Pulmonary artery endothelial cell (primary cell): ENCODE measurements at regions not wholly inside any gene's neighbourhood (a gene's known extent, or its start where the extent isn't known, plus 50 kb on each side); places are given as distances from the start of the nearest gene placed in this dataset.

Source experiments
- DNase-seq: peaks from one replicate; pipeline ENCODE4 v3.0.0-alpha.2; 2011; ENCODE audit warnings: low read depth, low spot score

DNA sequence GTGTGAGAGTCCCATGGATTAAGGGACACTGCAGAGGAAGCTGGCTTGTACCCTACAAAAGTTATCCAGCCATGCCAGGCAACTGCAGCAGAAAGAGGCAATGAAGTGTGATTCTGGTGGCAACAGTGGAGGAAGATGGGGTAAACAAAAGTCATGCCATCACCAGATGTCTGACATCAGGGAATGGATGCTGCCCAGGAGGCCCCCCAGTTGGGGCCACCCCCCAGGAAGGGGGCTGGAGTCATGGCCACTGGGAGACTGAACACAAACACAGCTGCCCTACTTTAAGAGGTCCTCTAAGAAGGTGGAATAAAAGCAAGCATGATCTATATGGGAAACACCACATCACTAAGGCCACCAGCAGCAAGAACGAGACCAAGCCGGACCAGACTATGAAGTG is 235.3 kb downstream of the KLF12 start:
- DNase-seq: no peak

DNA sequence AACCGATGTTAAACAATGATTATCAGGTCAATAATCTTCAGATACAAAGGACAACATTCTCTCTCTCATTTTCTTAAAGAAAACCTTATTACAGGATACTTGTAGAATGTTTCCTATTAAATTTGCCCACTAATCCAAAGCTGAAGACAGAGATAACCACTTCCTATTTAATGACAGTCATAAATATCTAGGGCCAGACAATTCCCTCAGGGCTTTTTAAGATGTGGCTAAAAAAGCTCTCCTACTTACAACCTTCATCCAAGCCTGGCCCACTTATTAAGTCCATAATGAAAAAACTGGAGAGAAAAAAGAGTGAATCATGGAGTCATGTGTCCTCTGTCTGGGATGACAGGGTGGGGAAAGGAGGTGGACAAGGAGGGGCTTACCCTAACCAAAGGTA is 235.9 kb downstream of the KLF12 start:
- DNase-seq: no peak

DNA sequence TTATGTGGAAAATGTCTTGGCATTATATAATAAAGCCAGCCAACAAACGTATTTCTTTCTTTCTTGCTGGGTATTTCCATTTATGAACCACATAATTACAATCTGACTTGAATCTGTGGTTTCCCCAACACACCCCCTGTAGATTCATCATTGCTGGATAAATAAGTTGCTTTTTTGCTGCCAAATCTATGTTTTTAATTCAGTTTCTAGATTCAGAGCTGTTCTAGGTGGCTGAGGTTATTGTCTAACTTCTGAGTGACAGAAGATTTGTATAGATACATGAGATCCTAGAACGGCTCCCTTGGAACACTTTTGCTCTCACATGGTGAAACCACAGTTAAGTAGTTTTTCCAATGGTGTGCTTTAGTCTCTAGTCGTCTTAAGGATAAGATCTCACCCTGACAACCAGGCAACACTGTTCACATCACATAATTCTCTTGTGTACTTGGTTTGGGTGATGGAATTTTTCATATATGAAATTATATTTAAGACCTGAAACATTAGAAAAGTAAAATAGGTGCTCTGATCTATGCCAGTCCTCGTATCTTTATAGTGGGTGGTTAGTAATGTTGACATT is 239.1 kb downstream of the KLF12 start:
- no peak for DNase-seq

DNA sequence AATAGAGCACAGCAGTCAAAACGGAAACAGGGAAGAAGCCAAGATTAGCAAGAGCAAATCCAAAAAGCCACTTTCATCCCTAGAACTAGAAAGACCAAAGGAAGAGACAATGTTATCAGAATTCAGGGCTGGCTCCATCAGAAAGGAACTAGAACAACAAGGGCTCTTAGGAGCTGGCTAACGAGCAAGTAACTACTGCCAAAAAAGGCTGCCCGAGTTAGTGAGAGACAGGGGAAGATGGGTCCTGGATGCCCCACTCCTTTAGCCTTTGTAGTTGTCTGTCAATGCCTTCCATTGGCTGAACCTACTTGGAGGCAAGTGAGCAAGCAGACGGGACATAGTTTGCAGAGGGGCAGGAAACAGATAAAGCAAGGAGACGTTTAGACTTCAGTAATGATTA is 240.4 kb downstream of the KLF12 start:
- DNase-seq: no peak

DNA sequence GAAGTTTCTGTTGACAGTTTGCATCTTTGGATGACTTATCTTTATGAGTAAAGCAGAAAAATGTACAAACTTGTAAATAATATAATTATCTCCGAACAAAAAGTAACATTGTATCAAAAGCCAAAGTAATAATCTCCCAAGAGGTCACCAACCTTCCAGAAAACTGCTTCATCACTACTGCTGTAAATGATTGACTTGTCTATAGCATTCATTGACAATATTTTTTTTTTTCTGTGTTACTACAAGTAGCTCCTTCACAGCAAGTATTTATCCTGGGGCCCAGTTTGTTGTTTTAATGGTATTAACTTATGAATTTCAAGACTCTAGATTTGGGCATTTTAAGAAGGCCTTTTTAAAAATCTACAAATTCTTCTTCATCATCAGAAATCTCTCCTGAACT is 242.4 kb downstream of the KLF12 start:
- no peak for DNase-seq

DNA sequence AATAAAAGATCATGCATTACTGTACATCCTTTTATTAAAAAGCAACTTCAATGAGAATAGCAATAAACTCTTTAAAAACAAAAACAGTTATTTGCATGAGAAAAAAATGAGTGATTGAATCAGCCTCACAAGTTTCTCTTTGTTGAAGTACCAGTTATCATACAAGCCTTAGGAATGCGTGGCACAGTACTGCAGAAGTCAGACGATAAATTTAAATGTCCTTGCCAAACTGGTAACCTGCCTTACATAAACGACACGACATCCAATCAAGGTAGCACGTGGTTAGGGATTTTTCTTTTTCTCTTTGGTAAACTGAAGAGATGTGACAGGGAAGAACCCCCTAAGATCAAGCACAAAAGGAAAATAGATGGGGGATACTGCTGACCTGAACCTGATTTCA is 251.0 kb downstream of the KLF12 start:
- DNase-seq: no peak

DNA sequence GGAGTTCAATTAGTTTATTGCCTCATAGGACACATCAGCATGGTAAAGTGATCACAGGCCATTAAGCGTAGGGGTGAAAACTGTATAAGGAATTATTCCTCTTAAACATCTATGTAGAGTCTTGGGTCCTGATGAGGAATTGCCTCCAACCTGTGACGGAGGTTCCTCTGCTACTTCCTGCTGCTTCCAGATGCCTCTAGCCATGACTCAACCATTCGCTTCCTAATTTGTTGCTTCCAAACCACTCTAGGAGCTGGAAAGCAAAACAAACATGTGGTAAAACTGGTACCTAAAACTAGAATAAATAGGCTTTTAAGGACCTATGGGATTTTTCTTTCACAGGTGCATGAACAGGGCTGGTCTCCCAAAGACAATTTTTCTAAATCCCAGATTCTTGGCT is 253.8 kb downstream of the KLF12 start:
- no peak for DNase-seq

DNA sequence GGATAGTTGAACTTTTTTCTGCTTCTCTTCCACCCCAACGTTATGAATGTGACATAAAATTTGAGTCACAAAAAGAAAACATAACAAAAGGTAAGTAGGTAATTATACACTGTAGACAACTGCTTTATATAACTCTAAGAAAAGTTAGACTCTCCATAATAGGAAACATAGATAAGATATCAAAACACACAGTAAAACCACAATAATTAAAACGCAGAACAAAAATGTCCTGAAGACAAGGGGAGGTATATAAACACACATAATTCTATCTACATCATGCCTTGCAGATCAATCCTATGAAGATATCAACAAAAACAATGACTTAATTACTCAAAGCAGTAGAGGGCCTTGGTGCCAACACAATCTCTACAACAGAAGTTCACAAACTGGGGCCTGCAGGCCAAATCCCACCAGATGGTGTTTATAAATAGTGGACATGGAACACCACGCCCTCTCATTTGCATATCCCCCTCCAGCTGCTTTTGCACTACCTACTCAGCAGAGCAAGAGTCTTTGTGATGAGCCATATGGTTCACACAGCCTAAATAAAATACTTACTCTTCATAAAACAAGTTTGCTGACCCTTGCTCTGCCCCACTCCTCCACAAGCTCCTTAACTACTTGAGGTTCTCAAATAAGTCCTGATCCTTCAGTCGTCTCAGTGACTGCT is 254.7 kb downstream of the KLF12 start:
- DNase-seq: no peak

DNA sequence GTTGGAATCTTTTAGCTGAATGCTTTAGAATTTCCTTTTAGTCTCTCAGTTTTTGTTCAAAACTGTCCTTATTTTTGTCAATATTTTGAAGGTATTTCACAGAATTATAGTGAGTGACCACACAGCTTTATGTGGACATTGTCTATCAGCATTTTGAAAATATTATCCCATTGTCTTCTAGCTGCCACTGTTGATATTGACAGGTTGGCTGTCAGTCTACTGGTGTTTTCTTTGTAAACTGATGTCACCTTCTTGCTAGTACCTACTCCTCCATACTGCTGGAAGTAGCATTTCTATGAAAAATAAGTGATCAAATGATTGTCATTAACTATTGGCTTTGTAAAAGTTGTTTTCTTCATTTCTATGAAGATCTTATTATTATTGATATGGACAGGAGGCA is 256.8 kb downstream of the KLF12 start:
- no peak for DNase-seq

DNA sequence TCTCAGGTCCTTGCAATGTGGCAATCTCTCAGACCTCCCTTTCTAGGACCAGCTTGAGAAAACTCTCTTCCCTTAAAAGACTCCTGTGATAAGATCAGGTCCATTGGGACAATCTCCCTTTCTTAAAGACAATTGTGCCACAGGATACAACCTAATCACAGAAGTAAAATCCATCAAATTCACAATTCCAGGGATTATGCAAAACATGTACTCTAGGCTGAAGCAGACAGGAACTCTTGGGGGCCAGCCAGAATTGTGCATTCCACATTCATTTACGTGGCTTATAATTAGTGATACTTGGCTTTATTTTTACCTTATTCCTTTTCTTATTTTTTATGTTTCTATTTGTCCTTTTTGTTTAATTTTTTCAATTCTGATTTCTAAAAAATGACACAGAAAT is 257.9 kb downstream of the KLF12 start:
- no peak for DNase-seq

DNA sequence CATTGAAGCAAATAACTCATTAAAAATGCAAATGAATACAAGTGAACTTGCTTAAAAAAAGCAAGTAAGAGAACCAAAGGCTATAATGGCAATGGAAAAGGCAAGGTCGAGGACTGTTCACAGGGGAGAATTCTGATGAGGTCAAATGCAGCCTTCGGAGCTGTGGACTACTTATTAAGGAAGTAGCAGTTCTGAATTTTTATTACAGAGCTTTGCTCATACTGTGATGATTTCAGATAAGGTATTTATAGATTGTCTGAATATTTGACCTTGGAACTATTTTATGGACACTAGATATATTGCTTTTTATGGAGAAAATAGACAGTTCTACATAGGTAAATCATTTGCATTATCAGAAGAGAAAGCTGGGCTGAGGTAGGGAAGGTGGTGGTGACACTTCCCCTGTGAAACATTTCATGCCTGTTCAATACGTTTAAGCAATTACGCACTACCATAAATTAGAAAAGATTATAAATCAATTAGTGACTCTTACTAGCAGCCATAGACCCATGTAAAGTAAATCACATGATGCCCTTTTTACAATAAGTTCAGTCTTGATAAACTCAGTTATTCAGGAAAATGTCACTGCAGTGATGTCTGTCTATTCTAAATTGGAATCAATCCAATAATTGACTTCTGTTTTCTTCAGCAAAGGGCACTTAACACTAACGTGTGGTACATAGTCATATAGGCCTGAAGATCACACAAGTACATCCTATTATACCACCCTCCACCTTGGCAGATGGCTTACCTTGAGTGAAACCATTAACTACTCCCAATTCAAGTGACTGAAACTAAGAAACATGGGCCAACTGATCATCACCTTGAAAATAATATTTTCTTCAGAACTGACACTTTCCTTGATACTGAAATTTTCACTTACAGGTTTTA is 260.0 kb downstream of the KLF12 start:
- no peak for DNase-seq

DNA sequence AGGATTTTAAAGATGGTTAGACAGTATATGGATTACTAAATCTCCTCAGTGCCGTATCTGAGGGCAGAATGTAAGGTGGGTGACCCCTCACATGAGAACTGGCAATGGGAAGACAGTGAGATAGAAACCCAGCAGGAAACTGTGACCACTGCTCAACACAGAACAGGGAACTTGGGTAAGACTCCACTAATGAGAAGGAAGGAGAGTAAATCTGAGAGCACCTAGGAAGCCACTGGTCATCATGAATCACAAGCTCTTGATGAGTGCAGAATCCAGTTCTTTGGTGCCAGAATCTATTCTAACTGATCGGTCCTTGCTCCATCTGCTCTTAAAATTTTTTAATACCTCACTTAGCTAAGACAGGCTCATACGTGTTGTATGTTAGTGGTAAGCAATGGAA is 261.8 kb downstream of the KLF12 start:
- DNase-seq: no peak

DNA sequence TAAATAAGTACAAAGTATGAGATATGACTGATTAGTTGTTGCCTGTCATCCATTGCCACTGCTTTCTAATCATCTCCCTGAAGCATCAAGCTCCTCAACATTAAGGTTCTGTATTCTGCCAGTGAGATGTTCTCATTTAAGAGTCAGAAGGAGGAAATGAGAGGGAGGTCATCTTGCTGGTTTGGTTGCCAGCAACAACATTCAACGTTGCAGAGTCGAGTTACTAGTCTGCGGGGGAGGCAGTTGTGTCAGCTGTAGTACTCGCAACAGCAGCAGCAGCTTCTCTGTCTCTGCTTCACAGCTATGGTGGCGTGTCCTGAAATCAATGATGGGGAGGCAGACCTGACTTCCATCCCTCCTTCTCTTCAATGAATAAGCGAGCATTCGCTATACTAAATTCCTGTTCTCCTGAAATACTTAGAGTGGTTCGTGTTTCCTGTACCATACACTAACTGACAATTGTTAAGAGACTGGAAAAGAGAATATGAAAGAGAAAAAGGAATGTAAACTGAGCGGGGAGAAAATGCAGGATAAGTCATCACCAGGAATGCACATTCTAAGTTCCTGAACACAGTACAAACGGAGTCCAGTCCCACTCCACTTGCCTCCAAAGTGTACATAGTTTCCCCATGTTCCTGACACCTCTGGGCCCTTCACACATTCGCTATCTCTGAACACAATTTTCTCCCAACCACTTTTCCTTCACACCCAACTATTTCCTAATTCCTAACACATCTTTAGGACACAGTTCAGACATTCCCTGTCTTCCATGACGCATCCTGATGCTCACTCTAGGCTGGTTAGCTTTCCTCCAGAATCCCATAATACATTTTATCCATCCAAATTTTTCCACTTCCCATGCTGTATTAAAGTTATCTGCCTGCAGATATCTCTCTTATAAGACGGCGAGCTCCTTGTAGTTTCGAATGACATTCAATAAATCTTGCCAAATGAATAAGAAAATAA is 263.0 kb downstream of the KLF12 start:
- DNase-seq: no peak

DNA sequence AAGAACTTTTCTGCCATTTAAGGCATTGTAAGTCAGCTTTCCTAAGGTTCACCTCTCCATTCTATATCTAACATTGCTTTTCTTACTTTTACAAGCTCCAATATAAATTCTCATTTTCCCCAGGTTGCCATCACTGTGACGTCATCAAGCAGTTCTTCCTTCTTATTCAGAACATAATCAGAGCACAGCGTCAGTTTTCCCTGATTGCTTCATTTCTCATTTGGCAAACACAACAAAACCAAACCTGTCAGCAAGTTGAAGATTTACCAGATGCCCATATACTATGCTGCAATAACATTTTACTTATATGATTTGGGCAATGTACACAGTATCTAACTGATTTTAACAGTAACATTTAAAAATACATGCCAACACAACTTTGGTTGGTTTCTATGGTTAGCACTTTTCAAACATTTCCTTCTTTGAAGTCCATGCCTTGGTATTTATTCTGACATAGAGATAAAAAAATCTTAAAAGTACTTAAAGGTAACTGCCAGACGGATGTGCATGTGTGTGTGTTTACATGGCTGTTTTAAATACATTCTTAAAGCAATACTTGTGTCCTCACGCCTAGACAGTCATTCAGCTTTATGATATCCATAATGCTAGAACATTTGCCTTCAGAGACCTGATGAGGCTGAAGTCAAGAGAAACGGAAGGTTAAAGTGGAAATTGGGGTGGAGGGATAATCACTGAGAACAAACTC is 264.0 kb downstream of the KLF12 start:
- DNase-seq: no peak

DNA sequence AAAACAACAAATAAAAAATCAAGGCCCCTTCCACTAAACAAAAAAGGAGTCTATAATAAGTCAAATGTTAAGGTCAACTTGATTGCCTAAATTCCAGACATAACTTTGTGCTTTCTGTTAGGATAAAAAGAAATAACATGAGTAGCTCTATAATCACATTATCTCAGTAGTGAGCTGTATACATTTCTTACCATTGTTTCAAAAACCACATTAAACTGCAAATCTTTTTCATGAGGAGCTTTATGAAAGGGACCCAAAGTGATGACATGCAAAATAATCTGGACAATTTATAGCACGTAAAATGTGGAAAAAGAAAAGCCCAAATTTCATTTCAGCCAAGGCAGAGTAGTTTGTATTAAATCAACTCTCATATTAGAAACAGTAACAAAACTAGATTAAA is 269.2 kb downstream of the KLF12 start:
- no peak for DNase-seq

DNA sequence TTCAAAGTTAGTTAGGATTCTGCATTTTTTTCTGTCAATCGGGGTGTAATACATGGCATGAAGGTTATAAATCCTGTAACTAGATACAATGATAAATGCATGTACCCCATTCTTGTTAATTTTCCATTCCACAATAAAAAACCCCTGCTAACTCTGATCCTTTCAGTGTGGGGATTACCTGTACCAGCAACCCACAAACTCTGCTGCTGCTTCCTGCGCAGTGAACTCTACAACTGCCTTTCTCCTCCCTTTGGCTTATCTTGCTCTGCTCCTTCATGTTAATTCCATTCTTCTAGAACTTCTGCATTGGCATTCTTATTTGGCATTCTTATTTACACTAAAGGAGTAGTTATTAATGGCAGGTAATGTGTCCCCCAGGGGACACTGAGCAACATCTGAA is 273.1 kb downstream of the KLF12 start:
- DNase-seq: no peak

DNA sequence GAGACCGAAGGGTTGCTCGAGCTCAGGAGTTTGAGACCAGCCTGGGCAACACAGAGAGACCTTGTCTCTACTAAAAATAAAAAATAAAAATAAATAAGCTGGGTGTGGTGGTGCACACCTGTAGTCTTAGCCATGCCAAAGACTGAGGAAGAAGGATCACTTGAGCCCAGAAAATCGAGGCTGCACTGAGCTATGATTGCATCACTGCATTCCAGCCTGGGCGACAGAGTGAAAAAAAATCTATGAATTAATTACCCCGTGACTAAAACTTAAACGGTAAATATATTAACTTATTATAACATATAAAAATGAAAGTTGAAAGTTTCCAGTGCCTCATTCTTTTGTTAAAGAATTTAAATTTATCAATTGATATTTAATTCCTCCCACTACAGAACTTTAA is 273.7 kb downstream of the KLF12 start:
- DNase-seq: no peak

DNA sequence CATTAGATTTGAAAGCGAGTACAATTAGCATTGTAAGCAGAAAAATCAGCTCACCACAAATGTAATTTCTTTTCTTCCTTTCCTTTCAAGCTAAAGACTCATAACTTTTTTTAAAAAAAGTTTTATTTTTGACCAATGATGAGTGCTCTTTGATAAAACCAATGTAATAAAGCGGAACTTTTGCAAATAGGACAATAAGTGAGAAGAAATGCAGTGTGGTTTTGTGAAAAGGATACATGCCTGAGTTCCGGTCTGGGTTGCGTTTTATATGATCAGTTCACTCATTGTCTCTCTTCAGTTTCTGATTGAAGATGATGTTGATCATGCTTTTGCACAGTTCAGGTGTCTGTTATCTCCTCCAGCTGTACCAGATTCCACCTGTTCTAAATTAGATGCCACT is 274.4 kb downstream of the KLF12 start:
- no peak for DNase-seq

DNA sequence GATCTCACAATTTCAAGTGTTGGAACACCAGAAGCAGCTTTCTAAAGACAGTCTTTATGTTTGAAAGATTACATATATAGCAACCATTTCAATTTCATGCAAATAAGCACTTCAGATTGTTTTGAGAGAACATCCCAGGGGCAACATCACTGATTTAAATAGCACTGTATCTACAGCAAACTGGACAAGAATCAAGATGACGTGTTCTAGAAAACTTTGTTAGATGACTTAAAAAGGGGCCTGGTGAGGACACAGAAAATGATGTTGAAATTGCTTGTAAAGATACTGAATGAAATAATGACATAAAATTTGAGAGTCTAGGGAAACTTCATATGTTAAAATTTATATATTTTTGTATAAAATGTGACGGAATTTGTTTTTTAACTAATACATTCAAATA is 277.1 kb downstream of the KLF12 start:
- no peak for DNase-seq

DNA sequence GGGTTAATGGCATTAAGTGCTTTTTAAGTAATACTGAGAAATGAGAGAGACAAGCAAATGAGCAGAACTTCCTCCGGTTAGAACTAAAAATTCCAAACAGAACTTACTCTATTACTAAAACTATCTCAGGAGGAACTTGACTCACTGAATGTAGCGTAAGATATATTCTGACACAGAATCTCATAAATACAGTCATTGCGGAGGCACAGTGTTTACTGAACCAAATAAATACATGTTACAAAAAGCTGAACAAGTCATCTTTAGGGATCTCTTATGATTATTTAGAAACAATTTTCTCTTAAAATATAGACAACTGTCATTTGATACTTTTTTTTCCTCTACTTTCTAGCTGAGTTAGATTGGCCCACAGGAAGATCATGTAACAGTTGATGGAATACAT is 283.1 kb downstream of the KLF12 start:
- no peak for DNase-seq
